Suppressor macrophage treated with lipopolysaccharide for 4 hours (primary cell): ENCODE measurements at regions not wholly inside any gene's neighbourhood (a gene's known extent, or its start where the extent isn't known, plus 50 kb on each side); places are given as distances from the start of the nearest gene placed in this dataset.

Experiments
- DNase-seq: peaks from one replicate; pipeline ENCODE4 v3.0.0-alpha.2; 2020

DNA sequence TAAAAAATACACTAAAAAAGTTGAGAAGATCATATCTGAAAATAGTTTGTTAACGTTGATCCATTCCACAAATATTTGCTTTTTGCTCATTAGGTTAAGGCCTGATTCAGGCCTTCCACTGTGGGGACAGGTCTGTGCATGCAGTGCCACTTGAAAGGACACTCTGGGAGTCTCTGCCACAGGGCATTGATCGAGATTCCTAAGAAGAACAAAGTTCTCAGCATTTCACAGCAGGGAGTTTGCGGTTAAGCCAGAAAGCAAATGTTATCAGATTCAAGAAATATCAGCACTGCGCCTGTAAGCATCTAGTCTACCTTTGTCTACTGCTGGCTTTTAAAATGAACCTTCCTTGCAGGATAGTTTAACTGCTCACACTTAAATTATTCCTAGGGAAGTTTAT, 62.2 kb upstream of the TNIP3 start:
- DNase-seq, result no peak

DNA sequence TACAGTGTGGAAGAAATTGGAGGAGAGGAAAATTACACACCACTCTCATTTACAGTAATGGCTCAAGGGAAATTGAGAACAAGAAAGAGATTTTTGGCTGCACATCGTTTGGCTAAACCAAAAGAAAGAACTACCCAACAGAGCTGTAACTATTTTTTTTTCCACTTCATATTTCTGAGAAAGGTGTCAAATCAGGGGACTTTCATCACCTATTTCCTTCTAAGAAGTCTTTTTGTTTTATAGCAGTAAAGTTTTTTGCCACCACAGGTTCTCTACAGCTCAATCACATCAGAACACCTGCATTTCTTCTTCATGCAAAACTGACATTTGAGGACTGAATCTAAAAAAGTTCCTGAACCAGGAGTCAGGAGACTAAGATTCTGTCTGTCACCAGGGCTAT, 57.5 kb upstream of the TNIP3 start:
- DNase-seq, result no peak

DNA sequence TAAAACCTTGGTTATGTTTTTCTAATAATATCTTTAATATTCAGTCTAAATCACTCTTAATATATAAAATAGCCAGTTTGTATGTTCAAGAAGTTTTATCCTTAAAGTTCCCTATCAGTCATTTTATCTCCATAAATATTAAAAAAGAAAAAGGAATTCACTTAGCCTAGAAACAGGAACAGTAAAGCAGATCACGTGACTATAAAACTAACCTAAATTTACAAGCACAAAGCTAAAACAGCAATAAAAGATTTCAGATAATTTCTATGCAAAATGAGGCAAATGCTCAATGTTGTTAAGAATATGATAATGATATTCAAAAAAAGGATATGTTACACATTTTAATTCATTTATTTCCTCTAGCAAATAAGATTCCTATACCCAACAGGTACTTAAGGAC, 57.1 kb upstream of the TNIP3 start:
- no peak for DNase-seq

DNA sequence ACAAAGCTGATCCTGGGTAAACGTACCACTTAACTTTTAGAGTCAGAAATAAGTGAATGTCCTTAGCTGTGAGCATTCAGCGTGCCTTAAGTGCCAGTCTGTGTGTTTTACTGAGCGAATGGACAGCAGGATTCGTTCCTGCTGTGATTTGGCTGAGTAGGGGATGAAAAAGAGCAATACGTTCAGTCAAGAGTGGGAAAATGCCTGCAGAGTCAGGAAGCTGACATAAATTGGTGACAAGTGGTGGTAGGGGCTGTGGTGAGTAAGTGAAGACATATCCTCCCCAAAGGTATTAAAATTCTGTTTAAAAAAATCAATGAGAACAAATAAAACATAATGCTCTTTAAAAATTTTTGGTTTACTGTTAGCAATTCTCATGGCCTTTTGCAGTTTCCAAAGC, 56.6 kb upstream of the TNIP3 start:
- DNase-seq, result no peak

GRCh38 chr4:121219227-121219626, 55.1 kb upstream of the TNIP3 start:
- DNase-seq, result peak; percentile 17

DNA sequence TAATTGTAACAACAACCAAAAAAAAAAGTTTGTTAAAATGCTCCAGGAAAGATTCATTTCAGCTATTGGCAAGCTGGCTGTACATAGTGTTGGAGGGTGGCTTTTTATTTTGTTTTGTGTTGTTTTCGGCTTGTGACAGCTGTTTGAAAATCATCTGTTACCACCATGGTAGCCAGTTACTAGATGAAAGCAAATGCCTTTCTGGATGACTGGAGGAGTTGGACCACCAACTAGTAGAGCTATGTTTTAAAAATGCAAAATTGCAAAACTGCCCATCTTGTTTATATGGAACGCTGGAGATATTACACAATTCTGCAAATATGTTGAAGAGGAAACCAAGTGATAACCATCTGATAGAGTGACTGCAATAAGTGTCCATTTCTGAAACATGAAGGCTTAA, 53.2 kb upstream of the TNIP3 start:
- no peak for DNase-seq

DNA sequence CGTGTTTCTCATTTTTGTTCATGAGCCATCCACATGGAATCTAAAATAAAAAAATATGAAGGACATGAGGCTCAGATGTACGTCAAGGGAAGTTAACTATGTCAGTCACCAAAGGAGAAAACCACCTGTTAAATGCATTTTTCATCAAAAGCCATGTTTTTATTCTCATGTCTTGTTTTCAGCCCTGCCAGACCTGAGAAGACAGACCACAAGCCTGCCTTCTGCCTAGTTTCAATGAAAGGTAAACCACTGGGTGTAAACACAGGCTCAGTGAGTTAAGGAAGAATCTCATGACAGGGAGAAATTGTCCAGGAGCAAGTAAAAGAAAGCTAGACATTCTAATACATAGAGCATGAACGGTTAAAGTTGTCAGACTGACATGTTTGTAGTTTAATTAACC, 52.3 kb upstream of the TNIP3 start:
- no peak for DNase-seq

DNA sequence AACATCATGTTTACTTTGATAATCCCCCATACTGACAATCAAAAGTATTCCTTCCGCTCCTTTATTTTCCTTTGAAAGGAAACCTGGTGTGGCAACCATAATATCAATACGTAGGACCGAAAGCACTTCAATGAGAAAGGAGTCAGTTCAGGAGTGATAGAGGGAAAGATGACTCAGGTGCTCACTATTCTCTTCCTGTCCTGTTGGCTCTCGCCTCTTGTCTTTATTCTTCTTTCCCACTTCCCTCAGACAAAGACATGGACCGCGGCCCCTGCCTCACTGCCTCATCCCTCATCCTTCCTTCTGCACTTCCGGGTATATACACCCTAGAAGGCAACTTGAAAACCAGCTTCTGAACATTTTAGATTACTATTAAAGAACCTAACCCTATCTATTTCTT, 49.8 kb upstream of the TNIP3 start:
- no peak for DNase-seq
